Spinal cord (tissue), 9 donors: ENCODE measurements at regions not wholly inside any gene's neighbourhood (a gene's known extent, or its start where the extent isn't known, plus 50 kb on each side); places are given as distances from the start of the nearest gene placed in this dataset.
A peak's percentile ranks its signal among the peaks of the same experiment; 100 is the strongest.

ENCODE experiments used
- DNase-seq, 6 donors: peaks; one replicate each; pipeline versions ENCODE4 v3.0.0 to v3.0.0-alpha.2; 2013 to 2015; ENCODE audit warnings: low spot score in 6 of 6, low read depth in 4 of 6
- H3K27ac ChIP-seq: one replicate; pipeline ENCODE4 v1.5.1; 2013; ENCODE audit warnings: low read depth, low read length, control low read depth
- H3K27me3 ChIP-seq: one replicate; pipeline ENCODE4 v1.6.1; 2013; ENCODE audit warnings: low read length; ENCODE audit not compliant: control insufficient read depth, insufficient read depth
- H3K36me3 ChIP-seq: one replicate; pipeline ENCODE4 v1.6.1; 2013; ENCODE audit warnings: low read length; ENCODE audit not compliant: control insufficient read depth, insufficient read depth
- H3K4me1 ChIP-seq: one replicate; pipeline ENCODE4 v1.6.1; 2013; ENCODE audit warnings: low read length; ENCODE audit not compliant: control insufficient read depth, insufficient read depth
- H3K4me3 ChIP-seq: one replicate; pipeline ENCODE4 v1.5.1; 2013; ENCODE audit warnings: low read depth, low read length, control low read depth
- H3K9me3 ChIP-seq: one replicate; pipeline ENCODE4 v1.6.1; 2013; ENCODE audit warnings: low read length; ENCODE audit not compliant: control insufficient read depth, insufficient read depth
- WGBS: methylation state at CpG from one replicate; pipeline ENCODE4 v1.1.5; 2013; ENCODE audit warnings: missing lambda C conversion rate; ENCODE audit not compliant: insufficient coverage; 5-methylcytosine and 5-hydroxymethylcytosine counted together
- donor health status: healthy.

- Histone ChIP-seq H3K4me3 (no peak overlapping the region), H3K27ac (no peak overlapping the region), H3K36me3 (no peaks in the 10 kb centered on the region), H3K27me3 (no peaks in the 10 kb centered on the region), H3K9me3 (no peaks in the 10 kb centered on the region), H3K4me1 (peaks cover 5% of the 10 kb centered on the region)
- WGBS, result 13% methylated on average over 7 of the region's 11 CpGs
- peak in 2 of 6 donors; percentile 45 to 70 for DNase-seq
Observed at GRCh38 chr5:124309241-124309980, 437.0 kb downstream of the ZNF608 start.

DNA sequence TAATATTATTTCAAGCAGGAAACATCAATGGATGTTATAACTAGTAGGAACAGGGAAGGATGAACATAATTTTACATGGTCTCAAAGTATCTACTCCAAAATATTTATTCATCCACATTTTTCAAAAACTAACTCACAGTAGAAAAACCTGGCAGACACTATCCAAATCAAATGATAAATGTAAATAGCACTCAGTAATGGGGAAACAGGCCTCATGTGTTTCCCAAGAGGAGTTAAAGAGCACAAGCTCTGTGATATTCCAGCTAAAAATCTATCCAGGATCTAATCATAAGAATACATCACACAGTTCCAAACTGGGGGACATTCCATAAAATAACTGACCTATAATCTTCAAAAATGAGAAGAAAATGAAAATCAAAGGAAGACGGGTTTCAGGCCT is 443.1 kb downstream of the ZNF608 start:
- WGBS, result no CpG with 5 or more reads among the region's 1 CpG
- no peaks in the 10 kb centered on the region for H3K36me3 ChIP-seq
- H3K27ac ChIP-seq, result no peak overlapping the region
- H3K4me1 ChIP-seq, result no peaks in the 10 kb centered on the region
- no peaks in the 10 kb centered on the region for H3K9me3 ChIP-seq
- no peaks in the 10 kb centered on the region for H3K27me3 ChIP-seq
- DNase-seq, result no peak
- no peak overlapping the region for H3K4me3 ChIP-seq

DNA sequence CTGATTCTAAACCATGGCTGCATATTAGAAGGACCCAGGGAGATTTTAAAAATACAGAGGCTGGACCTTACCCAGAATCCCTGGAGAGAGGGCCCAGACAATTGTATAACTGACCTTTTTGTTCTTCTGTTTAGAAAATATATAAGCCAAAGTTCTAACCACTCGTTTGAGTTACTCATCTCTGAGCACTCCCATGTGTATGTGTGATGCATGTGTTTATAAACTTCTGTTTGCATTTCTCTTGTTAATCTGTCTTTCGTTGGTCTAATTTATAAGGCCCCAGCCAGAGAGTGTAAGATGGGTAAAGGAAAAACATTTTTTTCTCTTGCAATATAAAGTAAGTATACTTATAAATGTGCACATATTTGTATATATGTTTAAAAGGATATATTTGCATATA is 443.9 kb downstream of the ZNF608 start:
- no CpG with 5 or more reads among the region's 2 CpGs for WGBS
- H3K9me3 ChIP-seq, result no peaks in the 10 kb centered on the region
- H3K4me3 ChIP-seq, result no peak overlapping the region
- no peaks in the 10 kb centered on the region for H3K4me1 ChIP-seq
- no peak for DNase-seq
- H3K36me3 ChIP-seq, result no peaks in the 10 kb centered on the region
- H3K27me3 ChIP-seq, result no peaks in the 10 kb centered on the region
- no peak overlapping the region for H3K27ac ChIP-seq

DNA sequence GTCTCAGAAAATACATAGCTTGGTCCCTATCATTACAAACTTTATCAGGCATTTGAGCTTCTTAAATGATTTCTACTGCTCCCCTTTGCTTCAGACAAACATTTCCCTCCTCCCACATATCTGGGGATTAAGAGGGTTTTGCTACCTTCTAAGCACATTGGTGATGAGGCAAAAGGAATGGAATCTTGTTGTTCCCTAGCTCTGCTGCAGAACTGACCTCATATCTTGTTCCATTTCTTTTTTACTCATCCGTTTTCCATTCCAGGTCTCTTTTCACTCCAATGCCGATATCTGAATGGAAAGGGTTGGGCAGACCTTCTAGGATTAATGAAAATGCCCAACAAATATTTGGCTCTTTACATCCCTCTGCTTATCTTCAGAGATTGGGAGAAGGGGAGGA is 444.6 kb downstream of the ZNF608 start:
- no peaks in the 10 kb centered on the region for H3K36me3 ChIP-seq
- H3K27me3 ChIP-seq, result no peaks in the 10 kb centered on the region
- H3K27ac ChIP-seq, result no peak overlapping the region
- no peak overlapping the region for H3K4me3 ChIP-seq
- no CpG with 5 or more reads among the region's 2 CpGs for WGBS
- no peaks in the 10 kb centered on the region for H3K9me3 ChIP-seq
- H3K4me1 ChIP-seq, result no peaks in the 10 kb centered on the region
- no peak for DNase-seq

- Histone ChIP-seq H3K9me3 (no peaks in the 10 kb centered on the region), H3K36me3 (no peaks in the 10 kb centered on the region), H3K27me3 (no peaks in the 10 kb centered on the region), H3K4me1 (no peaks in the 10 kb centered on the region), H3K4me3 (no peak overlapping the region), H3K27ac (no peak overlapping the region)
- 74% methylated on average over 5 of the region's 13 CpGs for WGBS
- peak in 2 of 6 donors; percentile 51 to 91 for DNase-seq
Observed at GRCh38 chr5:124300815-124301621, 445.4 kb downstream of the ZNF608 start.

DNA sequence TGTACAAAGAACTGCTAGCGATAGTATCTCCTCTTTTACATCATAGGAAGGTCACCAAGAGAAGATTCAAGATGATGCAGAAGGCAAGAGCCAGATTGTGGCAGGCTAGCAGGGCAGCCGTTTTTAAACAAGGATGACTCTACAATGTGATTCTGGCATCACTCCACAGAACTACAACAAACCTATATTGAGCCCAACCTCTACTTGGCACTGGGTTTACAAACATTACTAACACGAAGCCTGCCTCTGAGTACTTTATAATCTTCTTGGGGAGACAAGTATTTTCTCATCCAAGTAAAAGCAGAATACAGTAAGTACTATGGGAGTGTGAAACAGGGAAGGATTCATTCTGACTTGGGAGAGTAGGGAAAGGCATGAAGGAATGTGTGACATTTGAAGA is 448.6 kb downstream of the ZNF608 start:
- H3K4me3 ChIP-seq, result no peak overlapping the region
- H3K36me3 ChIP-seq, result no peaks in the 10 kb centered on the region
- H3K27me3 ChIP-seq, result no peaks in the 10 kb centered on the region
- 71% methylated on average over 1 of the region's 3 CpGs for WGBS
- no peaks in the 10 kb centered on the region for H3K4me1 ChIP-seq
- no peak overlapping the region for H3K27ac ChIP-seq
- no peak for DNase-seq
- H3K9me3 ChIP-seq, result no peaks in the 10 kb centered on the region

- Histone ChIP-seq H3K4me3 (no peak overlapping the region), H3K9me3 (no peaks in the 10 kb centered on the region), H3K27ac (no peak overlapping the region), H3K27me3 (no peaks in the 10 kb centered on the region), H3K4me1 (peaks cover 11% of the 10 kb centered on the region), H3K36me3 (no peaks in the 10 kb centered on the region)
- WGBS, result no CpG with 5 or more reads among the region's 7 CpGs
- DNase-seq, result peak in 2 of 6 donors; percentile 68 to 83
Observed at GRCh38 chr5:124292322-124292855, 454.1 kb downstream of the ZNF608 start.

DNA sequence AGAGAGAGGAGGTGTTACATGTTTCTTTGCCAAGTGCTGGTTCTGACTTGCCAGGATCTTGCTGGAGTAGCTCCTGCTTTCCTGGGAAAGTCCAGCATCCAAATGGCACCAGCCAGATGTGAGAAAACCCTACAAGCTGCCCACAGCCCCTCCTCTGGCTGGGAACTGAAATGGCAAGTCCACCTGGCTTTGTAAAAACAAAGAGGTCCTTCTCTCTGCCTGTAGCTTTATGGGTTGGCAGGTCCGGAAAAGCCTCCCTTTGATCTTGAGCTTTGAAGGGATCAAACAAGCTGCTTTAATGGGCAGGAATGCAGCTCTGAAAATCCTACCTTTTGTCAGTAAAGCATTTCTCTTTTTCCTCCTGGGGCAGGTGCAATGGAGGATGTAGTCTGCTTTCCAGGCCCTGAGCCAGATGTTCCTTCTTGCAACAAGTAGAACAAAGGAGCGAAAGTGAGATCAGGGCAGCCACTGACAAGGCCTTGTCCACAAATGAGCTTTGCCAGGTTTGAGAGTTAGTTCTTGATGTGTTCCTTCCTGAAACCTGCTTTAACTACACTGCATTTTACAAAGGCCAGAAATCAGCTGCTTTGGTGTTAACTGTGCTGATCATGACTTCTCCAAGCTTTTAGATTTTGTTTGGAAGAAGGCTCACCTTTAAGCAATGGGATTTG is 456.7 kb downstream of the ZNF608 start:
- Histone ChIP-seq H3K4me3 (no peak overlapping the region), H3K9me3 (no peaks in the 10 kb centered on the region), H3K27me3 (no peaks in the 10 kb centered on the region), H3K4me1 (peaks cover 11% of the 10 kb centered on the region), H3K36me3 (no peaks in the 10 kb centered on the region), H3K27ac (no peak overlapping the region)
- peak in 2 of 6 donors; percentile 21 to 77 for DNase-seq
- WGBS, result 73% methylated on average over 2 of the region's 2 CpGs

GRCh38 chr5:124289130-124289529 is 457.3 kb downstream of the ZNF608 start:
- H3K27me3 ChIP-seq, result no peaks in the 10 kb centered on the region
- H3K9me3 ChIP-seq, result no peaks in the 10 kb centered on the region
- H3K36me3 ChIP-seq, result no peaks in the 10 kb centered on the region
- peak in 2 of 6 donors; percentile 88 to 97 for DNase-seq
- no CpG with 5 or more reads among the region's 4 CpGs for WGBS
- no peak overlapping the region for H3K4me3 ChIP-seq
- peaks cover 11% of the 10 kb centered on the region for H3K4me1 ChIP-seq
- H3K27ac ChIP-seq, result no peak overlapping the region
